SW480 (cell line): ENCODE measurements at regions not wholly inside any gene's neighbourhood (a gene's known extent, or its start where the extent isn't known, plus 50 kb on each side); places are given as distances from the start of the nearest gene placed in this dataset.
"Not testable (repeated sequence)": the region's sequence is repeated elsewhere in the genome, so short reads cannot be mapped to it uniquely, and the experiment has no call there.

Experiments used
- DNase-seq: peaks from one replicate; pipeline ENCODE4 v3.0.0-alpha.2; 2016; ENCODE audit warnings: low spot score

GRCh38 chr14:86363576-86363975, 833.6 kb downstream of the FLRT2 start:
- no peak for DNase-seq

GRCh38 chr14:86363047-86363446, 833.1 kb downstream of the FLRT2 start:
- DNase-seq: no peak

- DNase-seq: no peak
These were observed 827.9 kb downstream of the FLRT2 start for GRCh38 chr14:86357876-86358275.

- no peak for DNase-seq
These were observed 827.2 kb downstream of the FLRT2 start for GRCh38 chr14:86357119-86357518.

GRCh38 chr14:86346818-86347384, 817.0 kb downstream of the FLRT2 start:
- DNase-seq: no peak

GRCh38 chr14:86334355-86334754, 804.4 kb downstream of the FLRT2 start:
- DNase-seq: no peak

- no peak for DNase-seq
These were observed 803.5 kb downstream of the FLRT2 start for GRCh38 chr14:86333493-86333892.

- no peak for DNase-seq
These were observed 801.4 kb downstream of the FLRT2 start for GRCh38 chr14:86331341-86331740.

- no peak for DNase-seq
These were observed 791.2 kb downstream of the FLRT2 start for GRCh38 chr14:86321151-86321550.

- not testable (repeated sequence) for DNase-seq
These were observed 782.3 kb downstream of the FLRT2 start for GRCh38 chr14:86312154-86312665.

- no peak for DNase-seq
These were observed 781.2 kb downstream of the FLRT2 start for GRCh38 chr14:86311151-86311550.

- no peak for DNase-seq
These were observed 780.7 kb downstream of the FLRT2 start for GRCh38 chr14:86310611-86311010.

GRCh38 chr14:86310148-86310547, 780.2 kb downstream of the FLRT2 start:
- DNase-seq: no peak

GRCh38 chr14:86305058-86305457, 775.1 kb downstream of the FLRT2 start:
- no peak for DNase-seq

- DNase-seq: no peak
These were observed 770.0 kb downstream of the FLRT2 start for GRCh38 chr14:86299994-86300393.

- no peak for DNase-seq
These were observed 766.2 kb downstream of the FLRT2 start for GRCh38 chr14:86296173-86296572.

GRCh38 chr14:86288336-86288735, 758.4 kb downstream of the FLRT2 start:
- DNase-seq: no peak

GRCh38 chr14:86279405-86279804, 749.5 kb downstream of the FLRT2 start:
- DNase-seq: no peak

GRCh38 chr14:86257973-86258372, 728.0 kb downstream of the FLRT2 start:
- DNase-seq: no peak

- no peak for DNase-seq
These were observed 713.2 kb downstream of the FLRT2 start for GRCh38 chr14:86243158-86243557.

GRCh38 chr14:86237733-86238132, 707.8 kb downstream of the FLRT2 start:
- DNase-seq: no peak

GRCh38 chr14:86221755-86222154, 691.8 kb downstream of the FLRT2 start:
- DNase-seq: no peak

- DNase-seq: no peak
These were observed 691.1 kb downstream of the FLRT2 start for GRCh38 chr14:86221000-86221399.

- no peak for DNase-seq
These were observed 687.6 kb downstream of the FLRT2 start for GRCh38 chr14:86217523-86217922.
